Pancreas (tissue), 10 donors: ENCODE measurements at regions not wholly inside any gene's neighbourhood (a gene's known extent, or its start where the extent isn't known, plus 50 kb on each side); places are given as distances from the start of the nearest gene placed in this dataset.

ENCODE experiments used
- ATAC-seq, 4 donors: fragments of 200-7000 bp; cut with Tn5 transposase; one replicate each; pipeline versions ENCODE4 v1.8.0 to v1.9.1; 2020; ENCODE audit warnings: mild to moderate bottlenecking in 4 of 4, moderate library complexity in 4 of 4
- DNase-seq, 6 donors: peaks; one replicate each; pipeline ENCODE4 v3.0.0-alpha.2; 2020
- FAIRE-seq: peaks from 2 replicates; lab custom pipeline; 2012; peaks lifted over from hg19 to GRCh38; lab: Jason Lieb, UNC
- H3K27ac ChIP-seq, 4 donors: fragments of 200-600 bp; sonication (generic); 1 replicate in 3 of 4; 2 replicates in 1 of 4; pipeline versions ENCODE4 v1.5.0 to v1.8.0; 2020
- H3K27me3 ChIP-seq, 4 donors: fragments of 200-600 bp; one replicate each; pipeline ENCODE4 v1.8.0; 2021
- H3K36me3 ChIP-seq, 3 donors: fragments of 200-600 bp; sonication (generic) in 1 of 3; one replicate each; pipeline versions ENCODE4 v1.5.0 to v1.8.0; 2020 to 2021
- H3K4me1 ChIP-seq, 3 donors: fragments of 200-600 bp; one replicate each; pipeline ENCODE4 v1.8.0; 2021
- H3K4me3 ChIP-seq, 4 donors: fragments of 200-600 bp; sonication (generic) in 2 of 4; one replicate each; pipeline versions ENCODE4 v1.5.0 to v1.8.0; 2020 to 2021
- H3K9me3 ChIP-seq, 4 donors: fragments of 200-600 bp; one replicate each; pipeline ENCODE4 v1.8.0; 2021
- WGBS, 2 donors: extraction: QIAGEN DNeasy Blood & Tissue Kit; methylation state at CpG; one replicate each; pipeline ENCODE4 v1.1.7; 2013; 5-methylcytosine and 5-hydroxymethylcytosine counted together
- intact Hi-C, 3 donors: fragments of 100-400 bp; cut with DNase I; formaldehyde crosslinking; loops; one replicate each; pipeline versions ENCODE4 v1.11.1 to v1.14.2; 2022
- TF ChIP-seq, protein P1 (sequence below), 4 donors: fragments of 200-600 bp; sonication (generic) in 3 of 4; IDR thresholded peaks; one replicate each; pipeline versions ENCODE4 v1.5.0 to v1.8.0; 2021; ENCODE audit warnings: antibody characterized with exemption in 4 of 4
- donor health status: healthy with polysubstance abuse.
- donor health status: DM: no; HTN: no; CAD: no; lungs with moderate emphysema.
- donor health status: DM: no; HTN: no; CAD: no.
- donor health status: control.
- donor health status: control.
- donor health status: Bipolar disorder and iron deficiency.
- donor health status: DM: yes; HTN: yes; CAD: no.
- donor health status: DM: no; HTN: no; CAD: no.
- donor health status: DM: no; HTN: no; CAD: no.
- donor health status: DM: yes; HTN: yes; CAD: no.

DNA sequence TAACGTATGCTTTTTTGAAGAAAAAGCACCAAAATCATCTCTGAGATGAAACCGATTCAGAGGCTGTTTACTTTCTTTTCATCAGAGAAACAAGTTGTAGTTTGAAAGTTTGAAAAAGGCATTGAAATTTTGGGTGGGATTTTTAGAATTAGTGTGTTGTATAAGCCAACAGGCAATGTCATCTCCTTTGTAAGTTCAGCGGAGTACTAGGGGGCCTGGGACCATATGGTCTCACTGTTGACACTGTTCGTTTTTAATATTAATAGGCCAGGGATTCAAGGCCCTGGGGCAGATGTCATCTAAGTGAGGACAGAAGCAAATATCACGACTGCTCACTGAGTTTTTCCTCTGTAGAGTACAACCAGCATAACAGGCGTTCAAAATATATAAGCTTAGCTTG lies 256.2 kb upstream of the RARB start:
- 48 to 55% methylated on average over 6 of the region's 6 CpGs for WGBS, 2 donors
- no peak for FAIRE-seq

DNA sequence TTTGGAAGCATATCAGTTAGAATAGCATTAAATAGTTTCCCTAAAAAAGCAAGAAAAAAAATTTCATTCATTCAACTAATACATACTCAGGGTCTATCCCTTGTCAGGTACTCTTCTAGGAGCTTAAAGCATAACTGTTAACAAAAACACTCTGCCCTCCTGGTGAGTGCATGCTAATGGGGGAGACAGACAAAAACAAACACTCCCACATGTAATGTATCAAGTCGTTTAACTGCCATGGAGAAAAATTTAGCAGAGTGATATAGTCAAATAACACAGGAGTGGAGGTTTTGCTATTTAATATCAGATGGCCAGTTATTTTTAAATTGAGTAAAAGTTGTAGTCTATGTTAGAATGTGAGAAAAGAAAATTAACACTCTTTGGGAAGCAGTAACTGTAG lies 254.5 kb upstream of the RARB start:
- H3K27ac ChIP-seq: no peak overlapping the region
- DNase-seq: no peak
- H3K36me3 ChIP-seq: no peaks in the 10 kb centered on the region
- H3K9me3 ChIP-seq: no peaks in the 10 kb centered on the region
- intact Hi-C loops: no loop called here
- WGBS, 2 donors: 10 to 11% methylated on average over 1 of the region's 1 CpG
- H3K4me3 ChIP-seq: no peak overlapping the region
- no peaks in the 10 kb centered on the region for H3K27me3 ChIP-seq
- no peak for ATAC-seq
- FAIRE-seq: no peak
- H3K4me1 ChIP-seq: no peaks in the 10 kb centered on the region
- TF ChIP-seq, protein P1, sequence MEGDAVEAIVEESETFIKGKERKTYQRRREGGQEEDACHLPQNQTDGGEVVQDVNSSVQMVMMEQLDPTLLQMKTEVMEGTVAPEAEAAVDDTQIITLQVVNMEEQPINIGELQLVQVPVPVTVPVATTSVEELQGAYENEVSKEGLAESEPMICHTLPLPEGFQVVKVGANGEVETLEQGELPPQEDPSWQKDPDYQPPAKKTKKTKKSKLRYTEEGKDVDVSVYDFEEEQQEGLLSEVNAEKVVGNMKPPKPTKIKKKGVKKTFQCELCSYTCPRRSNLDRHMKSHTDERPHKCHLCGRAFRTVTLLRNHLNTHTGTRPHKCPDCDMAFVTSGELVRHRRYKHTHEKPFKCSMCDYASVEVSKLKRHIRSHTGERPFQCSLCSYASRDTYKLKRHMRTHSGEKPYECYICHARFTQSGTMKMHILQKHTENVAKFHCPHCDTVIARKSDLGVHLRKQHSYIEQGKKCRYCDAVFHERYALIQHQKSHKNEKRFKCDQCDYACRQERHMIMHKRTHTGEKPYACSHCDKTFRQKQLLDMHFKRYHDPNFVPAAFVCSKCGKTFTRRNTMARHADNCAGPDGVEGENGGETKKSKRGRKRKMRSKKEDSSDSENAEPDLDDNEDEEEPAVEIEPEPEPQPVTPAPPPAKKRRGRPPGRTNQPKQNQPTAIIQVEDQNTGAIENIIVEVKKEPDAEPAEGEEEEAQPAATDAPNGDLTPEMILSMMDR (IDR thresholded peaks at IDR 0.05): no peak

More for the DNA sequence above, 256.2 kb upstream of the RARB start:
- Histone ChIP-seq H3K4me3 (no peak overlapping the region), H3K27ac (no peak overlapping the region), H3K9me3 (no peaks in the 10 kb centered on the region), H3K36me3 (no peaks in the 10 kb centered on the region), H3K27me3 (no peaks in the 10 kb centered on the region), H3K4me1 (no peaks in the 10 kb centered on the region)
- DNase-seq: no peak
- ATAC-seq: no peak
- TF ChIP-seq, protein P1 (IDR thresholded peaks at IDR 0.05): no peak
- intact Hi-C loops: no loop called here

DNA sequence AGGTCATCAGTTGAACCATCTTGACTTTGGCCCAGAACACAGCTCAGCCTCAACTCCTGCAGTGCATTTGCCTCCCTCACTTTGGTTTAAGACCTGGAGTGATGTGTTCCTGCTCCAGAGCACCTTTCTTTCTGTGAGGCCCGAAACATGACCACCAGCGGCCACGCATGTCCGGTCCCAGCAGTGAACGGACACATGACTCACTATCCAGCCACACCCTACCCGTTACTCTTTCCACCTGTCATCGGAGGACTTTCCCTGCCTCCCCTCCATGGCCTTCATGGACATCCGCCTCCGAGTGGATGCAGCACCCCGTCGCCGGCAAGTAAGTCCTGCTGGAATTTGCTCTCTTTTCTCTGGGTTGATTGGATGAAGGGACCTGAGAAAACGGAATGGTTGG lies 253.8 kb upstream of the RARB start:
- WGBS, 2 donors: 73 to 89% methylated on average over 13 of the region's 13 CpGs
- no peak overlapping the region for H3K4me3 ChIP-seq
- intact Hi-C loops: no loop called here
- no peaks in the 10 kb centered on the region for H3K36me3 ChIP-seq
- no peaks in the 10 kb centered on the region for H3K27me3 ChIP-seq
- TF ChIP-seq, protein P1 (IDR thresholded peaks at IDR 0.05): no peak
- H3K9me3 ChIP-seq: no peaks in the 10 kb centered on the region
- DNase-seq: peak in 1 of 6 donors; percentile 20
- H3K4me1 ChIP-seq: no peaks in the 10 kb centered on the region
- H3K27ac ChIP-seq: no peak overlapping the region
- FAIRE-seq: no peak
- ATAC-seq: no peak

GRCh38 chr3:25177041-25177440 lies 251.0 kb upstream of the RARB start:
- Histone ChIP-seq H3K36me3 (no peaks in the 10 kb centered on the region), H3K27ac (no peak overlapping the region), H3K9me3 (no peaks in the 10 kb centered on the region), H3K4me3 (no peak overlapping the region), H3K27me3 (no peaks in the 10 kb centered on the region), H3K4me1 (no peaks in the 10 kb centered on the region)
- ATAC-seq (no peak), DNase-seq (no peak), FAIRE-seq (no peak)
- TF ChIP-seq, protein P1 (IDR thresholded peaks at IDR 0.05): no peak
- intact Hi-C loops: no loop called here
- 18 to 20% methylated on average over 3 of the region's 3 CpGs for WGBS, 2 donors

GRCh38 chr3:25178672-25179071 lies 249.4 kb upstream of the RARB start:
- Histone ChIP-seq H3K9me3 (no peaks in the 10 kb centered on the region), H3K27me3 (no peaks in the 10 kb centered on the region), H3K27ac (no peak overlapping the region), H3K36me3 (no peaks in the 10 kb centered on the region), H3K4me1 (no peaks in the 10 kb centered on the region), H3K4me3 (no peak overlapping the region)
- intact Hi-C loops: no loop called here
- TF ChIP-seq, protein P1 (IDR thresholded peaks at IDR 0.05): no peak
- DNase-seq: no peak
- 51 to 69% methylated on average over 4 of the region's 4 CpGs for WGBS, 2 donors
- no peak for ATAC-seq
- FAIRE-seq: no peak
